Activated CD8-positive, alpha-beta T cell treated with anti-CD3 and anti-CD28 coated beads, Interleukin-2, amount 10 ng/mL, durations not matched to agents 7 days and 5 days (primary cell): ENCODE measurements at regions not wholly inside any gene's neighbourhood (a gene's known extent, or its start where the extent isn't known, plus 50 kb on each side); places are given as distances from the start of the nearest gene placed in this dataset.

Experiments used
- ATAC-seq: fragments of 150-1000 bp; cut with Tn5 transposase; one replicate; pipeline ENCODE4 v1.10.0; 2021; ENCODE audit warnings: moderate library complexity
- CTCF ChIA-PET: fragments of 350-600 bp; sonication (Branson Sonifier 250); formaldehyde crosslinking; loops from one replicate; lab custom pipeline; 2021; ENCODE audit warnings: antibody characterized with exemption; lab: Charles Lee
- POLR2A ChIA-PET: fragments of 350-600 bp; sonication (Branson Sonifier 250); formaldehyde crosslinking; loops from one replicate; lab custom pipeline; 2021; ENCODE audit warnings: antibody characterized with exemption; lab: Charles Lee
- DNase-seq: peaks from one replicate; pipeline ENCODE4 v3.0.0-alpha.2; 2020
- H3K27ac Mint-ChIP-seq: one replicate; pipeline ENCODE4 v1.8.0; 2021; ENCODE audit warnings: mild to moderate bottlenecking, mixed read lengths
- H3K27me3 Mint-ChIP-seq: one replicate; pipeline ENCODE4 v1.8.0; 2021; ENCODE audit warnings: low read depth, mixed read lengths
- H3K36me3 Mint-ChIP-seq: one replicate; pipeline ENCODE4 v1.8.0; 2021; ENCODE audit warnings: low read depth, mixed read lengths
- H3K4me1 Mint-ChIP-seq: one replicate; pipeline ENCODE4 v1.8.0; 2021; ENCODE audit warnings: low read depth, mixed read lengths
- H3K4me3 Mint-ChIP-seq: one replicate; pipeline ENCODE4 v1.8.0; 2021; ENCODE audit warnings: mild to moderate bottlenecking, mixed read lengths
- H3K9me3 Mint-ChIP-seq: one replicate; pipeline ENCODE4 v1.8.0; 2022; ENCODE audit warnings: mixed read lengths; ENCODE audit not compliant: insufficient read depth

DNA sequence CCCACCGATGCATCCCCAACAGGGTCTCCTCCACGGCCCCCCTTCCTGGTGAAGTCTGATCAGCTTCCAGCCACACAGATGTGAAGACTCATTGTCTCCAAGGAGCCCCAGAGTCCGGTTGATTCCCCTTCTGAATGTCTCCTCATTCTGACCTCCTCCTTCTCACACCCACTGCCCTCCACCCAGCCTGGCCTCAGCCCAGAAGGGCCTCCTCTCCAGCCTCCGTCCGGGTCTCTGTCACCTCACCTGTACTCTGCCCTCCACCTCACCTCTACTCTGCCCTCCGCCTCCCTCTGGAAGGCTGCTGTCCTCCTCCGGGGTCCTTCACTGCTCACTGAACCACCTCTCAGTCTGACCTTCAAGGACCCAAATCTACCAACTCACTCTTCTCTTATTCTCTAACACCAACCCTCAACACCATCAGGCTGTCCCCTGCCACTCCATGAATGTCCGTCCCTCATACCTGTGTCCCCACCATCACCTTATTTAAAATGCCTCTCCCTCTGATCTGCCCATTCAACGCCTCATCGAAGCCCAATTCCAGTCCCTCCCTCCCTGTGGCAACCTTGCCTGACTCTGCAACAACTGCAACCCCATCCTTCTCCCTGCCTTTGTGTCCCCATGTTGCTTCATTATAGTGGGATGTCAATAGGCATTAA lies 201.2 kb downstream of the TOMM20 start:
- no peaks in the 10 kb centered on the region for H3K27me3 Mint-ChIP-seq
- peak overlapping the region; percentile 90 for H3K27ac Mint-ChIP-seq
- ATAC-seq (peak; percentile 10), DNase-seq (no peak)
- no peaks in the 10 kb centered on the region for H3K36me3 Mint-ChIP-seq
- ChIA-PET CTCF (interaction anchor here (0.8 to 2.5 kb wide), 10 partner anchors 11 to 428 kb away, joined by 3 to 17 read pairs (median 6); no protein-coding TSS in a partner anchor), POLR2A (interaction anchor here (0.6 to 3.5 kb wide), 14 partner anchors 22 to 323 kb away, joined by 3 to 34 read pairs (median 5); partner anchors contain the start of genes IRF2BP2 and RBM34)
- peak overlapping the region; percentile 59 for H3K4me3 Mint-ChIP-seq
- no peaks in the 10 kb centered on the region for H3K9me3 Mint-ChIP-seq
- peaks cover 68% of the 10 kb centered on the region for H3K4me1 Mint-ChIP-seq

DNA sequence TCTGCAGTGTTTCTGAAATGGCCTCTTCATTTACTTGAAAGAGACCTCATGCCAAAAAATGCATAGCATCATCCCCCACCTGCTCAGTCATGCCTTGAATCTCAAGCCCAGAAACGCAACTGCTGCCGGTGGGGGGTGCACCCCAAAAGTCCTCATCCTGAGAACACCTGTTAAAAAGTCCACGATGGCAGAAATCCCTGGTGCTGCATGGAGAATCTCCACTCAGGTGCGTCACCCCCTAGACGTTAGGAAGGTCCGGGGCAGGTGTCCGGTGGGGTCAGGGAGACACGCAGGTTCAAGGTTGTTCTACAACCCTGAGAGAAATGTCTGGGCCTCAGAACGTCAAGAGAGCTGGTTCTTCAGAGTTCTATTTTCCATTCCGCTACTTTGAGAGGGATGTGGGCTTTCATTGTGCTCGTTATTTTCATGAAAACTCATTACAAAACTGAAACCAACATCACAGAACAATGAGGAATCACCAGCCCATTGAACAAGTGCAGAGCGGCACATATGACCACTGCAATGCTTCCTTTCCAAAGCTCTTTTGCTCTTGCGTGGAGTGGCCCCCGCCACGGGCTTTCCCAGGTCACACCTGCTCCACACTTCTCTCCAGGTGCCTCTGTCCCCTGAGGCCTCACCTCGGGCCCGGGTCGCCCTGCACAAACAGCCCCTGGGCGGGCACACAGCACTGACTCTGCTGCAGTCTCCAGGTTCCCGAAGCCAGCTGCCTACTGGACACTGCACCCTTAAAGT lies 201.9 kb downstream of the TOMM20 start:
- POLR2A ChIA-PET, result interaction anchor here (0.5 to 3.5 kb wide), 21 partner anchors 23 to 322 kb away, joined by 3 to 34 read pairs (median 4); partner anchors contain the start of genes IRF2BP2 and RBM34
- H3K27me3 Mint-ChIP-seq, result no peaks in the 10 kb centered on the region
- H3K9me3 Mint-ChIP-seq, result no peaks in the 10 kb centered on the region
- CTCF ChIA-PET, result interaction anchor here (0.7 to 2.5 kb wide), 14 partner anchors 8 to 488 kb away, joined by 3 to 17 read pairs (median 6); no protein-coding TSS in a partner anchor
- peak; percentile 83 for ATAC-seq
- peaks cover 64% of the 10 kb centered on the region for H3K4me1 Mint-ChIP-seq
- peak overlapping the region; percentile 90 for H3K27ac Mint-ChIP-seq
- no peaks in the 10 kb centered on the region for H3K36me3 Mint-ChIP-seq
- peak; percentile 66 for DNase-seq
- peak overlapping the region; percentile 59 for H3K4me3 Mint-ChIP-seq

DNA sequence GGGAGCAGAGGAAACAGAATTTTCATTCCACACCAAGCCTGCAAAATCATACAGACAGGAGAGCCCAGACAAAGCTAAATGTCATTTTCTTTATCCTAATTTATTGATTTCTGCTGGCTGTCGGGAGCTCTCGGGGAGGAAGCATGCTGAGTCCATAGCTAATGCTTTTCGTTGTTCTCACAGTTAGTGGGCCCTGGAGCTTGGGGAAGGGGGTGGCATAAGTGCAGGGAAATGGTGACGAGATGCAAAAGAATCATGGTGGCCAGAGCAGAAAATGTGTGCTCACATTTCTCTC lies 202.4 kb downstream of the TOMM20 start:
- H3K4me1 Mint-ChIP-seq, result peaks cover 61% of the 10 kb centered on the region

DNA sequence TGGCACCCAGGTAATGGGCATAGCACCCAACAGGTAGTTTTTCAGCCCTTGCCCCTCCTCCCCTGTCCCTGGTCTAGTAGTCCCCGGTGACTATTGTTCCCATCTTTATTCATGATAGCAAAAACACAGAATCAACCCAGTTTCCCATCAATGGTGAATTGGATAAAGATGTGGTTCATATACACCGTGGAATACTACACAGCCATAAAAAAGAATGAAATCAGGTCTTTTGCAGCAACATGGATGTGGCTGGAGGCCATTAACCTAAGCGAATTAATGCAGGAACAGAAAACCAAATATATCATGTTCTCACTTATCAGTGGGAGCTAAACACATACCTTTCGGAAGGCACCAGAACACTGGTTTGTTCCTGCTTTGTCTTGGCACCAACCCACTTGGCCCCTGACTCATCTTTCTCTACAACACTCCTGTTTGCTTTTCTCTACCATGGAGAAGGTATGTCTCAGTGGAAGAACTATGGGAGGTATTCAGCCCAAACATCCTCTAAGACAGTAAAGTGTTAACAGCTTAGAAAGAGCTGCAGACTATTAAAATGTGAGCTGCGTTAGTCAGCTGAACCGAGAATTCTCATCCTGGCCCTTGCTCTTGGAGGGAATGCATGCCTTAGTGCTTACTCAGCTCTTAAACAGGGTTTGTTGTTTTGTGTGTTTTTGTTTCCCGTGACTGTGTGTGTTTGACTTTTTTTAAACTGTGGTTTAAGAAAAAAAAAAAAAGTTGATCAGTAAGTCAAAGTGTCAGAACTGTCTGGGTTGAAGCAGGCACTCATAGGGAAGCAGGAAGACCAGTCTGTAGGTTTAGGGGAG lies 203.0 kb downstream of the TOMM20 start:
- ATAC-seq, result peak; percentile 17

More for the DNA sequence above, 202.4 kb downstream of the TOMM20 start:
- no peak for DNase-seq
- Mint-ChIP-seq H3K27ac (peak overlapping the region; percentile 90), H3K27me3 (no peaks in the 10 kb centered on the region), H3K9me3 (no peaks in the 10 kb centered on the region), H3K4me3 (peak overlapping the region; percentile 59), H3K36me3 (no peaks in the 10 kb centered on the region)
- ChIA-PET POLR2A (interaction anchor here (0.5 to 3.5 kb wide), 21 partner anchors 14 to 321 kb away, joined by 3 to 34 read pairs (median 4); partner anchors contain the start of gene IRF2BP2), CTCF (interaction anchor here (0.6 to 2.5 kb wide), 15 partner anchors 8 to 489 kb away, joined by 3 to 17 read pairs (median 5); no protein-coding TSS in a partner anchor)
- no peak for ATAC-seq

DNA sequence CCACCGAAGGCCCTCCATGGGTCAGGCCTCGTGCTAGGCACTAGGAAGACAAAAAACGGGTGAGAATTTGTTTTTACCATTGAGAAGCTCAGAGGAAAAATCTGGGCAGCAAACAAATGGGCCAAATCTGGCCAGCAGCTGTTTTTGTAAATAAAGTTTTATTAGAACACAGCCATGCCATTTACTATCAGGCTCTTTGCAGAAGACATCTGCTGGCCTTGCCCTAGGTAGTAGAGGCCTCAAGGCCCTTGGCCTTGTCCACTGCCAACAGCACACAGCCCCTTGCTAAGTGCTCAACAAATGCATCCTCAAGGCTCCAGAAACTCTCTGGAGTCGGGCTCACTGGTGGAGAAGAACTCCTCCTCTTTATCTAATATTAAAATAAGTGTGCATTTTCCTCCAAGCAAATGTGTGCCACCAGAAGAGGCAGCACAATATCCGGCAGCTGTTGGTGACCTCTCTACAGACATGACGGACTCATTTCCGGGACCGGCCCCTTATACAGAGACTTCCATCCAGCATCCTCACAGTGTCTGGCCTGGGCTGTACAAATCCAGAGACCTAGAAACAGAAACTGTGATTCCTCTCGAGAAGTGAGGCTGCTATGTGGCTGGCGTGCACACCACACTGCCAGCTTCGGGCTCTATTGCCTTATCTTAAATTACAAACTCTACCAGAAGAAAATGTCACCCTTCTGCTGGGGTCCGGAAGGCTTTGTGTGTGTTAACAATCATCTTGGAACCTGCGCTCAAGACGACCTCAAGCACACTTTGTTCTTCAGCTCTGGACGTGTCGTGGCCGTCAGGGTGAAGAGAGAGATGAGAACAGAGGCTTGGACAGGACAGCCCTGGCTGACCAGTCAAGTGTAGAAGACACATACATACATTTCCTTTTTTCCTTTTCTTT lies 203.9 kb downstream of the TOMM20 start:
- Mint-ChIP-seq H3K27me3 (no peaks in the 10 kb centered on the region), H3K4me3 (no peak overlapping the region)

More for the DNA sequence above, 203.0 kb downstream of the TOMM20 start:
- peak overlapping the region; percentile 90 for H3K27ac Mint-ChIP-seq
- no peaks in the 10 kb centered on the region for H3K27me3 Mint-ChIP-seq
- H3K4me3 Mint-ChIP-seq, result peak overlapping the region; percentile 59
- no peaks in the 10 kb centered on the region for H3K9me3 Mint-ChIP-seq
- POLR2A ChIA-PET, result interaction anchor here (0.5 to 3.5 kb wide), 15 partner anchors 15 to 440 kb away, joined by 3 to 34 read pairs (median 5); partner anchors contain the start of gene IRF2BP2
- DNase-seq, result no peak
- CTCF ChIA-PET, result interaction anchor here (0.6 to 2.5 kb wide), 13 partner anchors 9 to 489 kb away, joined by 3 to 17 read pairs (median 5); no protein-coding TSS in a partner anchor
- H3K4me1 Mint-ChIP-seq, result peaks cover 61% of the 10 kb centered on the region
- H3K36me3 Mint-ChIP-seq, result no peaks in the 10 kb centered on the region

DNA sequence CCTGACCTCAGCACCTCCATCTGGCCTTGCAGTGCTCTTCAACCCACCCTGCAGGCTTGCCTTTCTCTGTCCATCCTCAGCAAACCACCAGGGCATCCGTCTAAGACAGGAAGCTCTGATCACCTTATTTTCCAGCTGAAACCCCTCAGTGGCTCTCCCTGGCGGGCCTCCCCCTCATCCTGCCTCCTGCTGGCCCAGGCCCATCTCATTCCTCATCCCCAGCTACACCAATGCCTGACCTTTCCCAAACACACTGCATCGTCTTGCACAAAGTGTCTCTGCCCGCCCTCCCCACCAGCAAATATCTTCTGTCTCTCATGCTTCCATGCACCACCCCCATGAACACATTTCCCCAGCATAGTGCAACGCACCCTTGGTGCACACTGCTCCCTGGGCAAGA lies 205.0 kb downstream of the TOMM20 start:
- no peaks in the 10 kb centered on the region for H3K36me3 Mint-ChIP-seq
- CTCF ChIA-PET, result interaction anchor here (0.7 to 1.5 kb wide), 3 partner anchors 8 to 99 kb away, joined by 3 to 6 read pairs (median 4); no protein-coding TSS in a partner anchor
- no peaks in the 10 kb centered on the region for H3K9me3 Mint-ChIP-seq
- POLR2A ChIA-PET, result no interaction called here
- peaks cover 58% of the 10 kb centered on the region for H3K4me1 Mint-ChIP-seq
- no peak for DNase-seq
- H3K4me3 Mint-ChIP-seq, result no peak overlapping the region
- no peaks in the 10 kb centered on the region for H3K27me3 Mint-ChIP-seq
- no peak for ATAC-seq
- peak overlapping the region; percentile 26 for H3K27ac Mint-ChIP-seq

More for the DNA sequence above, 203.9 kb downstream of the TOMM20 start:
- Mint-ChIP-seq H3K36me3 (no peaks in the 10 kb centered on the region), H3K27ac (no peak overlapping the region), H3K9me3 (no peaks in the 10 kb centered on the region), H3K4me1 (peaks cover 64% of the 10 kb centered on the region)
- ATAC-seq (no peak), DNase-seq (no peak)
- ChIA-PET CTCF (interaction anchor here (1.2 to 2.5 kb wide), 5 partner anchors 10 to 22 kb away, joined by 4 to 17 read pairs (median 6); no protein-coding TSS in a partner anchor), POLR2A (interaction anchor here (3.5 kb wide), 1 partner anchor 314 kb away, joined by 34 read pairs; the partner anchor contains the start of gene IRF2BP2)

DNA sequence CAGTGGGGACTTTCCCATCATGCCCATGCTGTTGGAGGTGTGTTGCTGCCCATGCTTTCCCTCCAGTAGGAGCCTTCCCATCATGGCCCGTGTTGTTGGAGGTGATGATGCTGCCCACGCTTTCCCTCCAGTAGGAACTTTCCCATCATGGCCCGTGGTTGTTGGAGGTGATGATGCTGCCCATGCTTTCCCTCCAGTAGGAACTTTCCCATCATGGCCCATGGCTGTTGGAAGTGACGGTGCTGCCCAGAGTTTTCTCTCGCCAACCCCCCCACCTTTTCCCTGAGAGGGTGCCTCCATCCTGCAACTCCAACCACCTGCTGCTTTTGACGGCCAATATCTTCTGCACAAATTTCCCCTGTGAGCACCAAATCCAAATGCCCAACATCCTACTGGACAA lies 205.7 kb downstream of the TOMM20 start:
- ATAC-seq (no peak), DNase-seq (no peak)
- Mint-ChIP-seq H3K27me3 (no peaks in the 10 kb centered on the region), H3K4me3 (no peak overlapping the region), H3K36me3 (no peaks in the 10 kb centered on the region), H3K27ac (no peak overlapping the region), H3K9me3 (no peaks in the 10 kb centered on the region), H3K4me1 (peaks cover 53% of the 10 kb centered on the region)
- POLR2A ChIA-PET, result no interaction called here
- CTCF ChIA-PET, result interaction anchor here (0.7 to 1.2 kb wide), 2 partner anchors 21 to 98 kb away, joined by 3 to 4 read pairs; no protein-coding TSS in a partner anchor

DNA sequence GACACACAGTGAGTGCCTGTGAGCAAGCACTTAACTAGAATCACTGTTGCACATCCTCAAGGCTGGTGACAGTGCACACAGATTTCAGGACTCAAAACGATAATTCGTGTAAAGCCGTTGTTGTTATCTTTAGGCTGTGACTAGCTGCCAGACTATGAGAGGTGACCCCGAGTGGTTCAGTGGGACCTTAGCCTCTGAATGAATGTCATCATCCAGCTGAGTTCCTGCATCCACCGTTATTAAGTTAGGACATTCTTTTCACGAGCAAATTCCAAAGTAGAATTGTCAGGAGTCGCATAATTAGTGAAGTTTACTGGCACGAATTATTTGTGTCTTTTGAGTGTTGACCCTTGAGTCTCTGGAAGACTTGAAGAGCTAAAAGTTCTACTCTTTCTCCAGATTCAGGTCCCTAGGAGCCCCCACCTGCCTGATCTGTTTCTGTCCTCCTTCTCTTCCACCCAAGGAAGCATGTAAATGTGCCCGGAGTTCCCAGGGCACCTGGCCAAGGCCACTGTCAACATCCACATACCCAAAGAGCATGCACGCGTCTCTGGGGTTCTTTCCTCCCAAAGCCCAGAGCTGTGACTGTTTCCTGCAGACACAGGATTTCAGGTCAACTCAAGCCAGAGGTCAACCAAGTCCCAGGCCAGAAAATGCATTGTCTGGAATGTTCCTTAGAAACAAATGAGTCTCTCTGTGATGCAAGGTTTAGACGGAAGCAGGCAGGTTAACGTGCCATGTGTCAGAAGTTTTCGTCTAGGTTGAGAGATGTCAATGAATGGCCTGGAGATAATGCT lies 207.2 kb downstream of the TOMM20 start:
- ChIA-PET CTCF (no interaction called here), POLR2A (no interaction called here)
- DNase-seq, result no peak
- H3K4me1 Mint-ChIP-seq, result peaks cover 38% of the 10 kb centered on the region
- H3K9me3 Mint-ChIP-seq, result no peaks in the 10 kb centered on the region
- no peaks in the 10 kb centered on the region for H3K36me3 Mint-ChIP-seq
- H3K27me3 Mint-ChIP-seq, result no peaks in the 10 kb centered on the region
- no peak overlapping the region for H3K4me3 Mint-ChIP-seq
- no peak overlapping the region for H3K27ac Mint-ChIP-seq
- no peak for ATAC-seq

DNA sequence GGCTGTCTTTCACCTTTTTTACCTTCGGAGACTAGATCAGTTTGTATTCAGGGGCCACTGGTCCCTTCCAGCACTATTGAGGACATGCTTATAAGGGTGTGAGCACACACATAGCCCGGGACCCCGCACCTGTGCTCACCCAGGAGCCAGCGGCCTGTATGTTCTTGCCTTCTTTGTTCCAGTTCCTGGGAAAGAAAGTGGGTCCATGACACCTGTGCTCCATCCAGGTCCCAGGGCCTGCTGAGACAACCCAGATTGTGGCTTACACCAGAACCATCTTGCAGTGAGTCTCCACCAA lies 207.8 kb downstream of the TOMM20 start:
- CTCF ChIA-PET, result no interaction called here
- Mint-ChIP-seq H3K36me3 (no peaks in the 10 kb centered on the region), H3K27ac (no peak overlapping the region), H3K9me3 (no peaks in the 10 kb centered on the region), H3K4me3 (no peak overlapping the region), H3K4me1 (peaks cover 31% of the 10 kb centered on the region), H3K27me3 (no peaks in the 10 kb centered on the region)
- POLR2A ChIA-PET, result no interaction called here
- ATAC-seq (no peak), DNase-seq (no peak)
